Naive B cell (primary cell): ENCODE measurements at regions not wholly inside any gene's neighbourhood (a gene's known extent, or its start where the extent isn't known, plus 50 kb on each side); places are given as distances from the start of the nearest gene placed in this dataset.

ENCODE experiments used
- ATAC-seq, 2 donors: fragments of 150-1000 bp; cut with Tn5 transposase; 2 replicates each; pipeline ENCODE4 v1.10.0; 2021; ENCODE audit warnings: low read depth in 2 of 2, mild to moderate bottlenecking in 2 of 2, moderate library complexity in 2 of 2
- DNase-seq: peaks from one replicate; pipeline ENCODE4 v3.0.0; 2022
- H3K27ac Mint-ChIP-seq, 6 donors: one replicate each; pipeline ENCODE4 v1.8.0; 2020 to 2022; ENCODE audit warnings: mild to moderate bottlenecking in 6 of 6, mixed read lengths in 6 of 6, moderate library complexity in 5 of 6, inconsistent platforms in 2 of 6
- H3K27me3 Mint-ChIP-seq, 3 donors: one replicate each; pipeline ENCODE4 v1.8.0; 2021 to 2022; ENCODE audit warnings: mixed read lengths in 3 of 3, mild to moderate bottlenecking in 1 of 3
- H3K36me3 Mint-ChIP-seq, 2 donors: one replicate each; pipeline ENCODE4 v1.8.0; 2020 to 2022; ENCODE audit warnings: mixed read lengths in 2 of 2, inconsistent platforms in 1 of 2, mild to moderate bottlenecking in 1 of 2
- H3K4me1 Mint-ChIP-seq, 3 donors: one replicate each; pipeline ENCODE4 v1.8.0; 2020 to 2022; ENCODE audit warnings: mixed read lengths in 3 of 3, inconsistent platforms in 1 of 3, mild to moderate bottlenecking in 1 of 3, moderate library complexity in 1 of 3
- H3K4me3 Mint-ChIP-seq, 8 donors: one replicate each; pipeline ENCODE4 v1.8.0; 2020 to 2022; ENCODE audit warnings: mild to moderate bottlenecking in 8 of 8, mixed read lengths in 8 of 8, moderate library complexity in 8 of 8, inconsistent platforms in 2 of 8
- H3K9me3 Mint-ChIP-seq, 7 donors: one replicate each; pipeline ENCODE4 v1.8.0; 2020 to 2022; ENCODE audit warnings: mixed read lengths in 7 of 7, mild to moderate bottlenecking in 5 of 7, inconsistent platforms in 2 of 7, moderate library complexity in 1 of 7

- no peaks in the 10 kb centered on the region for H3K27me3 Mint-ChIP-seq
- H3K9me3 Mint-ChIP-seq: peaks cover 8 to 37% (median 12%) of the 10 kb centered on the region in 7 donors
- ATAC-seq (no peak), DNase-seq (no peak)
- H3K36me3 Mint-ChIP-seq: peaks cover 4 to 8% of the 10 kb centered on the region in 2 donors
- H3K27ac Mint-ChIP-seq: no peak overlapping the region
- H3K4me3 Mint-ChIP-seq: no peak overlapping the region
- H3K4me1 Mint-ChIP-seq: no peaks in the 10 kb centered on the region
Observed at GRCh38 chr14:38420048-38420447, 164.2 kb upstream of the CLEC14A start.

GRCh38 chr14:38419579-38419978, 163.7 kb upstream of the CLEC14A start:
- peaks cover 3 to 8% of the 10 kb centered on the region in 2 donors for H3K36me3 Mint-ChIP-seq
- no peaks in the 10 kb centered on the region for H3K4me1 Mint-ChIP-seq
- no peak for DNase-seq
- no peak overlapping the region for H3K27ac Mint-ChIP-seq
- H3K4me3 Mint-ChIP-seq: no peak overlapping the region
- no peaks in the 10 kb centered on the region for H3K27me3 Mint-ChIP-seq
- ATAC-seq: no peak
- H3K9me3 Mint-ChIP-seq: peaks cover 8 to 32% (median 11%) of the 10 kb centered on the region in 7 donors

GRCh38 chr14:38412654-38413053, 156.8 kb upstream of the CLEC14A start:
- H3K27me3 Mint-ChIP-seq: no peaks in the 10 kb centered on the region
- H3K4me1 Mint-ChIP-seq: no peaks in the 10 kb centered on the region

GRCh38 chr14:38410442-38410841, 154.5 kb upstream of the CLEC14A start:
- no peaks in the 10 kb centered on the region for H3K36me3 Mint-ChIP-seq
- ATAC-seq (no peak), DNase-seq (no peak)
- H3K4me3 Mint-ChIP-seq: no peak overlapping the region
- no peak overlapping the region for H3K27ac Mint-ChIP-seq
- H3K9me3 Mint-ChIP-seq: peaks cover 0 to 14% (median 3%) of the 10 kb centered on the region in 7 donors
- no peaks in the 10 kb centered on the region for H3K4me1 Mint-ChIP-seq
- H3K27me3 Mint-ChIP-seq: no peaks in the 10 kb centered on the region

More at GRCh38 chr14:38412654-38413053, 156.8 kb upstream of the CLEC14A start:
- DNase-seq (no peak), ATAC-seq (no peak)
- Mint-ChIP-seq H3K36me3 (no peaks in the 10 kb centered on the region), H3K9me3 (peaks cover 3 to 15% (median 6%) of the 10 kb centered on the region in 7 donors), H3K4me3 (no peak overlapping the region), H3K27ac (no peak overlapping the region)

GRCh38 chr14:38409071-38409705, 153.3 kb upstream of the CLEC14A start:
- H3K27me3 Mint-ChIP-seq: no peaks in the 10 kb centered on the region
- H3K4me1 Mint-ChIP-seq: no peaks in the 10 kb centered on the region
- no peak overlapping the region for H3K4me3 Mint-ChIP-seq
- DNase-seq (no peak), ATAC-seq (no peak)
- H3K9me3 Mint-ChIP-seq: peaks cover 0 to 9% (median 3%) of the 10 kb centered on the region in 7 donors
- H3K27ac Mint-ChIP-seq: no peak overlapping the region
- H3K36me3 Mint-ChIP-seq: no peaks in the 10 kb centered on the region

- no peak for ATAC-seq
Observed at GRCh38 chr14:38405851-38406635, 150.2 kb upstream of the CLEC14A start.

GRCh38 chr14:38404616-38405015, 148.7 kb upstream of the CLEC14A start:
- H3K4me3 Mint-ChIP-seq: no peak overlapping the region
- no peaks in the 10 kb centered on the region for H3K36me3 Mint-ChIP-seq
- H3K27me3 Mint-ChIP-seq: no peaks in the 10 kb centered on the region
- H3K27ac Mint-ChIP-seq: no peak overlapping the region
- DNase-seq (no peak), ATAC-seq (no peak)
- H3K4me1 Mint-ChIP-seq: no peaks in the 10 kb centered on the region
- peaks cover 0 to 5% (median 0%) of the 10 kb centered on the region in 7 donors for H3K9me3 Mint-ChIP-seq

More at GRCh38 chr14:38405851-38406635, 150.2 kb upstream of the CLEC14A start:
- Mint-ChIP-seq H3K4me1 (no peaks in the 10 kb centered on the region), H3K9me3 (peaks cover 0 to 5% (median 0%) of the 10 kb centered on the region in 7 donors), H3K27me3 (no peaks in the 10 kb centered on the region), H3K4me3 (no peak overlapping the region), H3K36me3 (no peaks in the 10 kb centered on the region), H3K27ac (no peak overlapping the region)
- no peak for DNase-seq

- no peaks in the 10 kb centered on the region for H3K36me3 Mint-ChIP-seq
- no peak overlapping the region for H3K4me3 Mint-ChIP-seq
- no peak overlapping the region for H3K27ac Mint-ChIP-seq
- peaks cover 0 to 5% (median 0%) of the 10 kb centered on the region in 7 donors for H3K9me3 Mint-ChIP-seq
- H3K4me1 Mint-ChIP-seq: no peaks in the 10 kb centered on the region
- ATAC-seq: no peak
- DNase-seq: no peak
- no peaks in the 10 kb centered on the region for H3K27me3 Mint-ChIP-seq
Observed at GRCh38 chr14:38404100-38404541, 148.2 kb upstream of the CLEC14A start.

GRCh38 chr14:38400751-38401150, 144.9 kb upstream of the CLEC14A start:
- DNase-seq (no peak), ATAC-seq (no peak)
- Mint-ChIP-seq H3K4me3 (no peak overlapping the region), H3K36me3 (no peaks in the 10 kb centered on the region), H3K4me1 (no peaks in the 10 kb centered on the region), H3K27ac (no peak overlapping the region), H3K27me3 (no peaks in the 10 kb centered on the region), H3K9me3 (peaks cover 0 to 3% (median 2%) of the 10 kb centered on the region in 7 donors)

GRCh38 chr14:38399652-38400051, 143.8 kb upstream of the CLEC14A start:
- Mint-ChIP-seq H3K36me3 (no peaks in the 10 kb centered on the region), H3K27ac (no peak overlapping the region), H3K27me3 (no peaks in the 10 kb centered on the region), H3K4me1 (no peaks in the 10 kb centered on the region), H3K4me3 (no peak overlapping the region), H3K9me3 (peaks cover 0 to 6% (median 2%) of the 10 kb centered on the region in 7 donors)
- ATAC-seq (no peak), DNase-seq (no peak)

- H3K4me1 Mint-ChIP-seq: no peaks in the 10 kb centered on the region
- H3K9me3 Mint-ChIP-seq: peaks cover 0 to 16% (median 0%) of the 10 kb centered on the region in 7 donors
- no peaks in the 10 kb centered on the region for H3K36me3 Mint-ChIP-seq
- no peak overlapping the region for H3K4me3 Mint-ChIP-seq
- no peak for DNase-seq
- no peak overlapping the region for H3K27ac Mint-ChIP-seq
- H3K27me3 Mint-ChIP-seq: no peaks in the 10 kb centered on the region
- ATAC-seq: no peak
Observed at GRCh38 chr14:38394767-38395166, 138.9 kb upstream of the CLEC14A start.

GRCh38 chr14:38394064-38394463, 138.2 kb upstream of the CLEC14A start:
- Mint-ChIP-seq H3K4me1 (no peaks in the 10 kb centered on the region), H3K27me3 (no peaks in the 10 kb centered on the region), H3K4me3 (no peak overlapping the region), H3K9me3 (peaks cover 0 to 16% (median 1%) of the 10 kb centered on the region in 7 donors), H3K36me3 (no peaks in the 10 kb centered on the region), H3K27ac (no peak overlapping the region)
- ATAC-seq: no peak
- DNase-seq: no peak

- ATAC-seq: no peak
- Mint-ChIP-seq H3K36me3 (no peaks in the 10 kb centered on the region), H3K4me1 (no peaks in the 10 kb centered on the region), H3K27me3 (no peaks in the 10 kb centered on the region), H3K4me3 (no peak overlapping the region), H3K27ac (no peak overlapping the region), H3K9me3 (peaks cover 0 to 16% (median 3%) of the 10 kb centered on the region in 7 donors)
- DNase-seq: no peak
Observed at GRCh38 chr14:38391334-38391733, 135.4 kb upstream of the CLEC14A start.

- Mint-ChIP-seq H3K27me3 (no peaks in the 10 kb centered on the region), H3K27ac (no peak overlapping the region), H3K4me3 (no peak overlapping the region), H3K4me1 (no peaks in the 10 kb centered on the region), H3K9me3 (peaks cover 0 to 11% (median 3%) of the 10 kb centered on the region in 7 donors), H3K36me3 (no peaks in the 10 kb centered on the region)
- ATAC-seq: no peak
- no peak for DNase-seq
Observed at GRCh38 chr14:38389681-38390080, 133.8 kb upstream of the CLEC14A start.
